MM.1S (cell line): ENCODE measurements at regions not wholly inside any gene's neighbourhood (a gene's known extent, or its start where the extent isn't known, plus 50 kb on each side); places are given as distances from the start of the nearest gene placed in this dataset.

Experiments used
- DNase-seq: peaks from one replicate; pipeline ENCODE4 v3.0.0-alpha.2; 2015
- H2AFZ ChIP-seq: fragments of 300-600 bp; sonication (generic); 2 replicates; pipeline ENCODE4 v1.6.0; 2016; ENCODE audit warnings: antibody characterized with exemption, low read length
- H3F3A ChIP-seq: fragments of 300-600 bp; sonication (generic); 2 replicates; pipeline ENCODE4 v1.6.1; 2016; ENCODE audit warnings: mild to moderate bottlenecking, antibody characterized with exemption, low read length, moderate library complexity, mixed read lengths; ENCODE audit not compliant: insufficient read depth
- H3K27ac ChIP-seq: fragments of 300-600 bp; sonication (generic); 2 replicates; pipeline ENCODE4 v1.5.1; 2016; ENCODE audit warnings: mild to moderate bottlenecking, low read length
- H3K27me3 ChIP-seq: fragments of 300-600 bp; sonication (generic); replicated peaks from 2 replicates; pipeline ENCODE4 v1.6.0; 2016; ENCODE audit warnings: low read length; ENCODE audit not compliant: insufficient read depth
- H3K36me3 ChIP-seq: fragments of 300-600 bp; sonication (generic); replicated peaks from 2 replicates; pipeline ENCODE4 v1.6.1; 2016; ENCODE audit warnings: mild to moderate bottlenecking, low read length, mixed read lengths; ENCODE audit not compliant: insufficient read depth
- H3K4me1 ChIP-seq: fragments of 300-600 bp; sonication (generic); 2 replicates; pipeline ENCODE4 v1.6.1; 2016; ENCODE audit warnings: low read length, mixed read lengths
- H3K4me2 ChIP-seq: fragments of 300-600 bp; sonication (generic); 2 replicates; pipeline ENCODE4 v1.6.0; 2016; ENCODE audit warnings: low read depth, low read length
- H3K4me3 ChIP-seq: fragments of 300-600 bp; sonication (generic); 2 replicates; pipeline ENCODE4 v1.5.1; 2016; ENCODE audit warnings: low read length, mixed read lengths
- H3K79me2 ChIP-seq: fragments of 300-600 bp; sonication (generic); 2 replicates; pipeline ENCODE4 v1.6.1; 2016; ENCODE audit warnings: mixed run types, low read length, mixed read lengths
- H3K9ac ChIP-seq: fragments of 300-600 bp; sonication (generic); 2 replicates; pipeline ENCODE4 v1.6.1; 2016; ENCODE audit warnings: low read length, mixed read lengths
- H3K9me2 ChIP-seq: fragments of 300-600 bp; sonication (generic); replicated peaks from 2 replicates; pipeline ENCODE4 v1.6.1; 2016; ENCODE audit warnings: mild to moderate bottlenecking, low read length, mixed read lengths; ENCODE audit not compliant: insufficient read depth
- H3K9me3 ChIP-seq: fragments of 300-600 bp; sonication (generic); replicated peaks from 2 replicates; pipeline ENCODE4 v1.6.1; 2016; ENCODE audit warnings: mild to moderate bottlenecking, low read length, mixed read lengths; ENCODE audit not compliant: insufficient read depth
- H4K20me1 ChIP-seq: fragments of 300-600 bp; sonication (generic); 2 replicates; pipeline ENCODE4 v1.6.1; 2016; ENCODE audit warnings: mild to moderate bottlenecking, low read length, moderate library complexity, mixed read lengths; ENCODE audit not compliant: insufficient read depth
- EZH2 ChIP-seq: fragments of 300-600 bp; sonication (generic); optimal IDR thresholded peaks from 2 replicates; pipeline ENCODE3; 2017; ENCODE audit warnings: low read depth, mild to moderate bottlenecking, antibody characterized with exemption, low read length, mixed read lengths
- EZH2phosphoT487 ChIP-seq: fragments of 300-600 bp; sonication (generic); IDR thresholded peaks from 2 replicates; pipeline ENCODE4 v1.6.1; 2018; ENCODE audit warnings: antibody characterized with exemption, low read length
- TF ChIP-seq, protein P1 (sequence below): fragments of 300-600 bp; sonication (generic); IDR thresholded peaks from 2 replicates; pipeline ENCODE4 v1.5.1; 2016; ENCODE audit warnings: antibody characterized with exemption, low read length, mixed read lengths

DNA sequence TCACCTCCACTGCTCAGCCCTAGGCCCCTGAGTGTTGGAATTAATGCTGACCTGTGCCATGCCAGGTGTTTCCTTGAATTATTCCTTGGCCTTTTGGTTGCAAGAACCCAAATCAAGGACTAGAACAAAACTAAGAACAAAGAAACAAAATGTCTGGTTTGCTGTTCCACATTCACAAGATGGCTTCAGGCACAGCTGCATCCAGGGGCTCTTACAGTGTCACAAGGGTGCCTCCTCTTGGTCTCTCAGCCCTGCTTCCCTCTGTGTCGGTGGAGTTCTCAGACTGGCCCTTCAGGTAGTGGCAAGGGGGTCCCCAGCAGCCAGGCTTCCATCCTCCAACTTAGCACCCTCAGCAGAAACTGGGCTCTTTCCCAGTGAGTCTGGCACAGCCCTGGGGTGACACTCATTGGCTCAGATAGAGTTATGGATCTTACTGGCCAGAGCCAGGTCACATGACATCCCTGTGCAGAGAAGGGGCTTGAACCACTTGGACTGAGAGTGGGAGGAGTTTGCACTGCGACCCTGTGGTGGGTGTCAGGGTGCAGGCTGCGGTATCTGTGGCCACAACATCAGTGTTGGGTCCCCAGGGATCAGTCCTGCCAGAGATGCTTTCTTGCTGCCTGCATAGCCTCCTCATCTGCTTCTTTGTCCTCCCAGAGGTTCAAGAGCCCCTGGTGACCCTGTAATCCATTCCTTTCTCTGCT is 427.7 kb upstream of the SULF2 start:
- no peak overlapping the region for H3K4me2 ChIP-seq
- no peaks in the 10 kb centered on the region for H3K79me2 ChIP-seq
- H4K20me1 ChIP-seq, result no peaks in the 10 kb centered on the region
- no peaks in the 10 kb centered on the region for H3K4me1 ChIP-seq
- TF ChIP-seq EZH2 (no peak), EZH2phosphoT487 (no peak)
- TF ChIP-seq, protein P1, sequence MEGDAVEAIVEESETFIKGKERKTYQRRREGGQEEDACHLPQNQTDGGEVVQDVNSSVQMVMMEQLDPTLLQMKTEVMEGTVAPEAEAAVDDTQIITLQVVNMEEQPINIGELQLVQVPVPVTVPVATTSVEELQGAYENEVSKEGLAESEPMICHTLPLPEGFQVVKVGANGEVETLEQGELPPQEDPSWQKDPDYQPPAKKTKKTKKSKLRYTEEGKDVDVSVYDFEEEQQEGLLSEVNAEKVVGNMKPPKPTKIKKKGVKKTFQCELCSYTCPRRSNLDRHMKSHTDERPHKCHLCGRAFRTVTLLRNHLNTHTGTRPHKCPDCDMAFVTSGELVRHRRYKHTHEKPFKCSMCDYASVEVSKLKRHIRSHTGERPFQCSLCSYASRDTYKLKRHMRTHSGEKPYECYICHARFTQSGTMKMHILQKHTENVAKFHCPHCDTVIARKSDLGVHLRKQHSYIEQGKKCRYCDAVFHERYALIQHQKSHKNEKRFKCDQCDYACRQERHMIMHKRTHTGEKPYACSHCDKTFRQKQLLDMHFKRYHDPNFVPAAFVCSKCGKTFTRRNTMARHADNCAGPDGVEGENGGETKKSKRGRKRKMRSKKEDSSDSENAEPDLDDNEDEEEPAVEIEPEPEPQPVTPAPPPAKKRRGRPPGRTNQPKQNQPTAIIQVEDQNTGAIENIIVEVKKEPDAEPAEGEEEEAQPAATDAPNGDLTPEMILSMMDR, result no peak
- H3K9me3 ChIP-seq, result no peaks in the 10 kb centered on the region
- no peak overlapping the region for H3K4me3 ChIP-seq
- no peaks in the 10 kb centered on the region for H3K9me2 ChIP-seq
- no peak overlapping the region for H2AFZ ChIP-seq
- no peaks in the 10 kb centered on the region for H3F3A ChIP-seq
- no peak overlapping the region for H3K9ac ChIP-seq
- no peak for DNase-seq
- H3K27me3 ChIP-seq, result no peaks in the 10 kb centered on the region
- H3K36me3 ChIP-seq, result no peaks in the 10 kb centered on the region
- no peak overlapping the region for H3K27ac ChIP-seq

DNA sequence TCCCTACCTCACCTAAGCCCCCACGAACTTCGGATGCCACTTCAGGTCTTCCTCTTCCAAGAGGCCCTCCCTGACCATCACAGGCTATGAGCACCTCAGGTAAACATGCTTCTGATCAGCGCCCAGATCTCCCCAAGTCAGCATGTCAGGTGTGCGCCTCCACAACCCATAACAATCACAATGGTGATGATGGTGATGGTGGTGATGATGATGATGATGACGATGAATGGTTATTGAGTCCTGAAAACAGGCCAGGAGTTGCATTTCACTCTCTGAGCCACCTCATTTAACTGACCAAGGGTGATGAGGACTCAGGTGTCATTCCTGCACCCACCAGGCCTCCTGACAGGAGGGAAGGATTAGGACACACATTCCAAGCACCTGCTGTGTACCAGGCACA is 426.6 kb upstream of the SULF2 start:
- H3K9me3 ChIP-seq, result no peaks in the 10 kb centered on the region

DNA sequence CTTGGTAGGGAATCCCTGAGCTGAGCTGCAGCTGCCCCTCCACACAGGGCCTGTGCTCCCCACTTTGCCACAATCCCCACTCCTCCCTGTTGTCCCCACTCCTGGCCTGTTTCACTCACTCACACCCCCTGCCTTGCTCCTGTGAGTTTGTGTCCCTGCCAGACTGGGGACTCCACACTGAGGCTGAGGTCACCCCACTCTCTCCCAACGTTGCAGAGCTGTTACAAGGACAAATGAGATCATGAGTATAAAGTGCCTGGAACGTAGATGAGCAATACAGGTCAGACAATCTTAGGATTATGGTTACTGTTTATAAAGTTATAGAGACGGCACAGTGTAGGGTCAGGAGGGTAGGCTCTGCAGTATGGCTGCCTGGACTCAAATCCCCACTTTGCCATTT is 426.0 kb upstream of the SULF2 start:
- H3F3A ChIP-seq, result no peaks in the 10 kb centered on the region
- no peak overlapping the region for H3K27ac ChIP-seq
- H3K27me3 ChIP-seq, result no peaks in the 10 kb centered on the region
- no peak overlapping the region for H3K4me2 ChIP-seq
- H3K4me1 ChIP-seq, result no peaks in the 10 kb centered on the region
- no peaks in the 10 kb centered on the region for H4K20me1 ChIP-seq
- no peak overlapping the region for H3K9ac ChIP-seq
- DNase-seq, result no peak
- no peaks in the 10 kb centered on the region for H3K79me2 ChIP-seq
- H2AFZ ChIP-seq, result no peak overlapping the region
- no peak overlapping the region for H3K4me3 ChIP-seq
- H3K9me2 ChIP-seq, result no peaks in the 10 kb centered on the region
- TF ChIP-seq, protein P1, result no peak
- TF ChIP-seq EZH2phosphoT487 (no peak), EZH2 (no peak)
- no peaks in the 10 kb centered on the region for H3K9me3 ChIP-seq
- no peaks in the 10 kb centered on the region for H3K36me3 ChIP-seq

More for the DNA sequence above, 426.6 kb upstream of the SULF2 start:
- Histone ChIP-seq H3K4me3 (no peak overlapping the region), H3K27ac (no peak overlapping the region), H3K9ac (no peak overlapping the region), H3K4me1 (no peaks in the 10 kb centered on the region), H4K20me1 (no peaks in the 10 kb centered on the region), H3K36me3 (no peaks in the 10 kb centered on the region), H2AFZ (no peak overlapping the region), H3K79me2 (no peaks in the 10 kb centered on the region), H3F3A (no peaks in the 10 kb centered on the region), H3K9me2 (no peaks in the 10 kb centered on the region), H3K27me3 (no peaks in the 10 kb centered on the region), H3K4me2 (no peak overlapping the region)
- DNase-seq, result no peak
- TF ChIP-seq, protein P1, result no peak
- no peak for TF ChIP-seq EZH2
- no peak for TF ChIP-seq EZH2phosphoT487
